Natural killer cell treated with Interleukin-12 subunit alpha and Interleukin-12 subunit beta and Interleukin-15 and Interleukin-18, amount 100 ng/mL, for 72 hours (primary cell): ENCODE measurements at regions not wholly inside any gene's neighbourhood (a gene's known extent, or its start where the extent isn't known, plus 50 kb on each side); places are given as distances from the start of the nearest gene placed in this dataset.

Source experiments
- ATAC-seq, 2 donors: fragments of 150-1000 bp; cut with Tn5 transposase in 1 of 2; sonication (Bioruptor Pico), chemical (Tn5 transposase) in 1 of 2; 2 replicates each; pipeline ENCODE4 v1.10.0; 2021
- DNase-seq: peaks from one replicate; pipeline ENCODE4 v3.0.0; 2022; ENCODE audit warnings: low spot score
- H3K27ac Mint-ChIP-seq, 2 donors: 1 replicate in 1 of 2; 2 replicates in 1 of 2; pipeline ENCODE4 v1.8.0; 2022; ENCODE audit warnings: mixed read lengths in 2 of 2, mild to moderate bottlenecking in 1 of 2, moderate library complexity in 1 of 2
- H3K27me3 Mint-ChIP-seq, 2 donors: 1 replicate in 1 of 2; 2 replicates in 1 of 2; pipeline ENCODE4 v1.8.0; 2022; ENCODE audit warnings: mixed read lengths in 2 of 2
- H3K36me3 Mint-ChIP-seq: one replicate; pipeline ENCODE4 v1.8.0; 2022; ENCODE audit warnings: mixed read lengths
- H3K4me1 Mint-ChIP-seq, 2 donors: 1 replicate in 1 of 2; 2 replicates in 1 of 2; pipeline ENCODE4 v1.8.0; 2022; ENCODE audit warnings: low read depth in 2 of 2, mixed read lengths in 2 of 2, mild to moderate bottlenecking in 1 of 2
- H3K4me3 Mint-ChIP-seq: one replicate; pipeline ENCODE4 v1.8.0; 2022; ENCODE audit warnings: mixed read lengths
- H3K9me3 Mint-ChIP-seq: 2 replicates; pipeline ENCODE4 v1.8.0; 2022; ENCODE audit warnings: mixed read lengths

GRCh38 chr10:4719671-4720070, 106.3 kb upstream of the AKR1E2 start:
- H3K9me3 Mint-ChIP-seq, result no peaks in the 10 kb centered on the region
- no peak overlapping the region for H3K27ac Mint-ChIP-seq
- no peaks in the 10 kb centered on the region for H3K4me1 Mint-ChIP-seq
- DNase-seq (no peak), ATAC-seq (no peak)
- H3K36me3 Mint-ChIP-seq, result no peaks in the 10 kb centered on the region
- H3K27me3 Mint-ChIP-seq, result peaks cover 16 to 51% of the 10 kb centered on the region in 2 donors
- H3K4me3 Mint-ChIP-seq, result no peak overlapping the region

- Mint-ChIP-seq H3K27me3 (peaks cover 16 to 48% of the 10 kb centered on the region in 2 donors), H3K27ac (no peak overlapping the region), H3K36me3 (no peaks in the 10 kb centered on the region), H3K9me3 (no peaks in the 10 kb centered on the region), H3K4me3 (no peak overlapping the region), H3K4me1 (no peaks in the 10 kb centered on the region)
- no peak for ATAC-seq
- DNase-seq, result no peak
Observed at GRCh38 chr10:4719036-4719435, 107.0 kb upstream of the AKR1E2 start.

DNA sequence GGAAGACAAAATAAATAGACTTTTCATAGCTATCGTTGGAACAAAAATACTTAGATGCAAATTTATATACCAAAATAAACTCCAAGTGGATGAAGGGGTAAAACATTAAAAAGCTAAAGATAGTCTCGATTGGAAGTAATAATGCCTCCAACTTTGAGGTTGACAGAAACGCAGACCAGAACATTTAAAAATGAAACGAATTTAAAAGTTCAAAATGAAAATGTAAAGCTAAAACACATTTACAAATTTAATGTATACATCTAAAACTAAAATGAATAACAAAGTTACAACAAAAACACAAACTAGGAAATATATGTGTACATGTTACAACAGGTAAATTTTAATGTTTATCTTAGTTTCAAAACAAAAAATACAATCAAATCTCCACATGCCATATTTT, 107.5 kb upstream of the AKR1E2 start:
- Mint-ChIP-seq H3K4me1 (no peaks in the 10 kb centered on the region), H3K4me3 (no peak overlapping the region), H3K9me3 (no peaks in the 10 kb centered on the region), H3K27me3 (peaks cover 16 to 47% of the 10 kb centered on the region in 2 donors), H3K36me3 (no peaks in the 10 kb centered on the region), H3K27ac (no peak overlapping the region)
- ATAC-seq (no peak), DNase-seq (no peak)

DNA sequence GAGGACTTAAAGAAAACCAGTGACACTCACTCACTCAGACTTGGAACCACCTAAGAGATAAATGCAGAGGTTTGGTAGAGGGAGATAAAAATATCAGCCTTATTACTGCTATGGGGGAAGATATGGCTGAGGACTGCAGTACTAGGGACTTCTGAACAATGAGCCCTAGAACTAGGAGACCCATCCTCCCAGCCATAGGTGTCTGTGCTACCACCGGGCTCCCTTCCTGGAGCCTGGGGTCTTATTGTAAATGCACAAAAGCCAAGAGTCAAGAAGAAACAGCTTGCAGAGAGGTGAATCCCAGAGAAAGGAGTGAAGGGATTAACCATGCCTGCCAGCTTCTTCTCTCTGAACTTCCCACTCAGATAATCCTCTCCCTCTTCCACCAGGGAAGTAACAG, 108.3 kb upstream of the AKR1E2 start:
- H3K27me3 Mint-ChIP-seq, result peaks cover 19 to 51% of the 10 kb centered on the region in 2 donors
- no peaks in the 10 kb centered on the region for H3K9me3 Mint-ChIP-seq
- H3K36me3 Mint-ChIP-seq, result no peaks in the 10 kb centered on the region
- no peak overlapping the region for H3K4me3 Mint-ChIP-seq
- ATAC-seq, result no peak
- DNase-seq, result no peak
- H3K4me1 Mint-ChIP-seq, result no peaks in the 10 kb centered on the region
- H3K27ac Mint-ChIP-seq, result no peak overlapping the region

GRCh38 chr10:4710858-4711257, 115.1 kb upstream of the AKR1E2 start:
- Mint-ChIP-seq H3K27me3 (peaks cover 12 to 32% of the 10 kb centered on the region in 2 donors), H3K9me3 (no peaks in the 10 kb centered on the region), H3K27ac (no peak overlapping the region), H3K4me3 (no peak overlapping the region), H3K36me3 (no peaks in the 10 kb centered on the region), H3K4me1 (no peaks in the 10 kb centered on the region)
- no peak for DNase-seq
- no peak for ATAC-seq

DNA sequence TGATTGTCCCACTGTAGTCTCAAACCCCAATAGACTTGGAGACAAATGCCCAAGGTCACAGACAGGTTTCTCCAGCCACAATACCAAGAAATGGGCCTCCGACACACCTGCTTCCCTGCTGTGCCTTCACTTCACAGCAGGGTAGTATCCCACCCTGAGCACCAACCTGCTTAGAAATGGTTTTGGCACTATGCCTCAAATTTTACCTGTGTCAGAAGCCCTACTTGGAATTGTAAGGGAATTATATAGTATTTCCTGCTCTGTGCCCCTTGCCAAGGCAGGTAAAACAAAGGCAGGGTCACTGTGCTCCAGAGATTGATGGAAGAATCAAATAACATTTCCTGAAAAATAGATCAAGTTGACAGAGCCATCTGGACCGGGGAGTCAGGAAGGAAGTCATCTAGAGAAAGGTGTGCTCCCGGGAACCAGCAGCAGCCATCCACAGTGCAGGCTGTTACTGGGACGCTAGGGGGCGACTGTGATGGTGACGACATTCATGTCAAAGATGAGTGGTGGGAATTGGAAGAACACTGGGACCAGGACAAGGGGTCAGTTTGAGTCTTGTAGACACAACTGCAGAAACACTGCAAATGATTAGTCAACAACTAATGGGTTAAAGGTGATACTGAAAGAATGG, 117.8 kb upstream of the AKR1E2 start:
- Mint-ChIP-seq H3K4me3 (no peak overlapping the region), H3K27ac (no peak overlapping the region), H3K27me3 (peaks cover 13 to 34% of the 10 kb centered on the region in 2 donors), H3K4me1 (peaks cover 6 to 7% of the 10 kb centered on the region in 2 donors), H3K36me3 (no peaks in the 10 kb centered on the region), H3K9me3 (no peaks in the 10 kb centered on the region)
- no peak for ATAC-seq
- no peak for DNase-seq

DNA sequence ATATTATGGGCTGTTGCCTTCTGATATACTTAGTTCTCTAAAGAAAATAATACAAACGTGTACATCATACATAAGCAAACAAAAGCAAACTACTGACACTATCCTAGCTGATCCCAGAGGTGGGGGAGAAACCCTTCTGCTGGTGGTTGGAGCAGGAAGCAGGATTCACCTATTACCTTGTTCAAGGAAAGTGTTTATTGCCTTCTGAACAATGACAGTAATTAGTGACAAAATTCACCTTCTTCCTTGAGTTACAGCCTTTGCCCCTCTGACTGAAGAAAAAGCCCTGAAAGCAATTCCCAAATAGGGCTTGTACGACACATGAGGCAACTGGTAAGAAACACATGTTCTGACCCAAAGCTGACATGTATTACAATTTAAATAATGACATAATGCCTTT, 118.8 kb upstream of the AKR1E2 start:
- ATAC-seq (no peak), DNase-seq (no peak)
- Mint-ChIP-seq H3K27ac (no peak overlapping the region), H3K4me3 (no peak overlapping the region), H3K36me3 (no peaks in the 10 kb centered on the region), H3K27me3 (peaks cover 11 to 29% of the 10 kb centered on the region in 2 donors), H3K9me3 (no peaks in the 10 kb centered on the region), H3K4me1 (peaks cover 6 to 7% of the 10 kb centered on the region in 2 donors)

DNA sequence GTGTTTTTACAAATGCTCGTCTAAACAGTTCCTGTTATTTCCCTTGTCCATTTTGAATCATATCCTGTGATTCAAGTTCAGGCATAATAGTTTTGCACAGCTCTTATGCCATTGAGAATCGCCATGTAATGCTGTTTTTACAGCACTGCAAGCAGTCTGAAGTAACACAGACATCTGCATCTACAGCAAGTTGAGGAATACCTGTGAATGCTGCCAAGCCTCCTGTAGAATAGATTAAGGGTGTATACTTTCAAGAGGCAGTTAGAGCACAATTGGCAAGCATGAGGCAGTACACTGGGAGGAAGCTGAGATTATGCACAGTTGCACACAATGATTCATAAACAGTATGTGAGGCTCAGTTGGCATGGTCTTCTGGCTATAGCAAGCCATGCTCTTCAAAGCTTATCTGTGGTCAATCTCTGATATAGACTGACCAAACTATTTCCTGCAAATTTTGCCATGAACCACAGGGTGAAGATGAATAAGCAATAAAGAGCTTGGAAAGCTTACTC, 121.9 kb upstream of the AKR1E2 start:
- H3K36me3 Mint-ChIP-seq, result no peaks in the 10 kb centered on the region
- no peak overlapping the region for H3K4me3 Mint-ChIP-seq
- ATAC-seq, result peak in 1 of 2 donors; percentile 43
- DNase-seq, result no peak
- peaks cover 6 to 7% of the 10 kb centered on the region in 2 donors for H3K4me1 Mint-ChIP-seq
- no peak overlapping the region for H3K27ac Mint-ChIP-seq
- H3K27me3 Mint-ChIP-seq, result peaks cover 17 to 49% of the 10 kb centered on the region in 2 donors
- H3K9me3 Mint-ChIP-seq, result no peaks in the 10 kb centered on the region

GRCh38 chr10:4701016-4701415, 125.0 kb upstream of the AKR1E2 start:
- no peak for ATAC-seq
- Mint-ChIP-seq H3K36me3 (no peaks in the 10 kb centered on the region), H3K4me1 (peaks cover 6 to 7% of the 10 kb centered on the region in 2 donors), H3K27ac (no peak overlapping the region), H3K4me3 (no peak overlapping the region), H3K9me3 (no peaks in the 10 kb centered on the region), H3K27me3 (peaks cover 13 to 52% of the 10 kb centered on the region in 2 donors)
- DNase-seq, result no peak

- Mint-ChIP-seq H3K9me3 (no peaks in the 10 kb centered on the region), H3K27ac (no peak overlapping the region), H3K4me1 (peaks cover 6 to 7% of the 10 kb centered on the region in 2 donors), H3K4me3 (no peak overlapping the region), H3K27me3 (peaks cover 17 to 52% of the 10 kb centered on the region in 2 donors), H3K36me3 (no peaks in the 10 kb centered on the region)
- DNase-seq (no peak), ATAC-seq (no peak)
Observed at GRCh38 chr10:4699950-4700730, 125.9 kb upstream of the AKR1E2 start.

GRCh38 chr10:4698075-4698474, 127.9 kb upstream of the AKR1E2 start:
- DNase-seq (no peak), ATAC-seq (no peak)
- no peaks in the 10 kb centered on the region for H3K9me3 Mint-ChIP-seq
- no peak overlapping the region for H3K4me3 Mint-ChIP-seq
- no peaks in the 10 kb centered on the region for H3K36me3 Mint-ChIP-seq
- no peak overlapping the region for H3K27ac Mint-ChIP-seq
- peaks cover 14 to 52% of the 10 kb centered on the region in 2 donors for H3K27me3 Mint-ChIP-seq
- H3K4me1 Mint-ChIP-seq, result no peaks in the 10 kb centered on the region

- Mint-ChIP-seq H3K27ac (no peak overlapping the region), H3K36me3 (no peaks in the 10 kb centered on the region), H3K27me3 (peaks cover 11 to 47% of the 10 kb centered on the region in 2 donors), H3K4me1 (no peaks in the 10 kb centered on the region), H3K4me3 (no peak overlapping the region), H3K9me3 (no peaks in the 10 kb centered on the region)
- ATAC-seq (no peak), DNase-seq (no peak)
Observed at GRCh38 chr10:4696186-4696585, 129.8 kb upstream of the AKR1E2 start.

GRCh38 chr10:4693967-4694366, 132.0 kb upstream of the AKR1E2 start:
- no peak for ATAC-seq
- Mint-ChIP-seq H3K4me1 (no peaks in the 10 kb centered on the region), H3K4me3 (no peak overlapping the region), H3K9me3 (no peaks in the 10 kb centered on the region), H3K27ac (no peak overlapping the region), H3K27me3 (peaks cover 11 to 46% of the 10 kb centered on the region in 2 donors), H3K36me3 (no peaks in the 10 kb centered on the region)
- DNase-seq, result no peak

DNA sequence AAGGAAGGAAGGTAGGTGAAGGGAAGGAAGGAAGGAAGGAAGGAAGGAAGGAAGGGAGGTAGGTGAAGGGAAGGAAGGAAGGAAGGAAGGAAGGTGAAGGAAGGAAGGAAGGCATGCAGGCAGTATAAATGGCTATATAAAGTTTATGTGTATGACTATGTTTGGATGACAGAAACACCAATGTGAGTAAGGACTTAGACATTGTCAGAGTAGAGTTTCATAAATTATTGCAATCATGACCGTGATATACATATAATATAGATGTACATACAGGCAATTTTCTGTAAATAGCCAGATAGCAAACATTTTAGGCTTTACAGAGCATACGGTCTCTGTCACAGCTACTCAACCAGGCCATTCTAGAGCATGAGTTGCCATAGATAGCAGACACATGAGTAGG, 133.8 kb upstream of the AKR1E2 start:
- Mint-ChIP-seq H3K9me3 (no peaks in the 10 kb centered on the region), H3K27me3 (peaks cover 14 to 56% of the 10 kb centered on the region in 2 donors), H3K4me3 (no peak overlapping the region), H3K4me1 (no peaks in the 10 kb centered on the region), H3K36me3 (no peaks in the 10 kb centered on the region), H3K27ac (no peak overlapping the region)
- DNase-seq, result no peak
- ATAC-seq, result no peak
